GM13977 (cell line): ENCODE measurements at regions not wholly inside any gene's neighbourhood (a gene's known extent, or its start where the extent isn't known, plus 50 kb on each side); places are given as distances from the start of the nearest gene placed in this dataset.

Experiments
- DNase-seq: peaks from one replicate; pipeline ENCODE4 v3.0.0; 2012; ENCODE audit warnings: low spot score
- CTCF ChIP-seq: IDR thresholded peaks from 2 replicates; pipeline ENCODE4 v1.5.1; 2012; ENCODE audit warnings: mild to moderate bottlenecking, control low read depth; ENCODE audit not compliant: insufficient read depth; ENCODE audit errors: extremely low read depth, missing control alignments
- in situ Hi-C: fragments of 300-500 bp; cut with MboI; formaldehyde crosslinking; loops from one replicate; pipeline ENCODE4 v1.12.0; 2022; ENCODE audit warnings: low sequenced_read_pairs, low pct_unique_long_range_greater_than_20kb, mixed read lengths, inconsistent platforms; ENCODE audit not compliant: unreplicated experiment

GRCh38 chr11:70500076-70500847, 101.9 kb downstream of the CTTN start:
- in situ Hi-C loops, result no loop called here
- TF ChIP-seq CTCF, result no peak
- no peak for DNase-seq

DNA sequence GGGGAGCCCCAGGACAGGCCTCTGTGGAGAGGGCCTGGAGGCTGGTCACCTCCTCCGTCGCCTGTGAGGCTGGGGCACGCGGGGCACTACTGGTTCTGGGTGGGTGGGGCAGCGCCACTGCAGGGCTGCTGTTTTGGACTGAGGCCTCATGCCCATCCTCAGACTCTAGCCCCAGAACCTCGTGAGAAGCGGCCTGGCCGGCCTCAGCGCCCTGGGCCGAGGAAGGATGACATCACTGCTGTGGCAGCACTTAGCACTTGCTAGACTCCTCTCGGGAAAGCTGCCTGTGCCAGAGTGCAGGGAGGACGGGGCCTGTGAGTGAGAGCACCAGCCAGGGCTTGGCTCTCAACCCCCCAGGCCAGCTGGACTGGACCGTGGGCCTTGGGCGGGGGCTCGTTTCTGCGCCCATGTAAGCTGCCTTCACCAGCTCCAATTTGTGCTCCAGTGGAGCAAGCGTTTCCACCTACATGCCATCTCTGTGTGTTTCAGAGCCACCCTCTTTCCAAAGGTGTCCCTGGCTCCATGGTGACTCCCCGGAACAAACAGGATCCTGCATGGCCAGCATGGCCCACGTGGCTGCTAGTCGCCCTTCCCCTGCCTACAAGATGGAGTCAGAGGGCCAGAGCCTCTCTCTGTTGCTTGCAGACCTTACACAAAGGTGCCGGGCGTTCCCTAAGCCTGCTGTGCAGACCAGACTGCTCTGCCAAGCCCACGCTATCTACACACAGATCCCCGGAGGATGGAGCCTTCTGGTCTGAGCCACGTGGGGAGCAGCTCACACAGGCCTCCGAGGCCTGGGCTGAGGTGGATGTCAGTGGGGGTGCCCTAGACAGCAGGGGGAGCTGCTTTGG, 102.9 kb downstream of the CTTN start:
- no peak for TF ChIP-seq CTCF
- in situ Hi-C loops, result no loop called here
- no peak for DNase-seq

- in situ Hi-C loops, result no loop called here
- DNase-seq, result no peak
- TF ChIP-seq CTCF, result no peak
Measured at GRCh38 chr11:70501933-70502540, 103.7 kb downstream of the CTTN start.

GRCh38 chr11:70502677-70503467, 104.5 kb downstream of the CTTN start:
- DNase-seq, result no peak
- in situ Hi-C loops, result no loop called here
- no peak for TF ChIP-seq CTCF

DNA sequence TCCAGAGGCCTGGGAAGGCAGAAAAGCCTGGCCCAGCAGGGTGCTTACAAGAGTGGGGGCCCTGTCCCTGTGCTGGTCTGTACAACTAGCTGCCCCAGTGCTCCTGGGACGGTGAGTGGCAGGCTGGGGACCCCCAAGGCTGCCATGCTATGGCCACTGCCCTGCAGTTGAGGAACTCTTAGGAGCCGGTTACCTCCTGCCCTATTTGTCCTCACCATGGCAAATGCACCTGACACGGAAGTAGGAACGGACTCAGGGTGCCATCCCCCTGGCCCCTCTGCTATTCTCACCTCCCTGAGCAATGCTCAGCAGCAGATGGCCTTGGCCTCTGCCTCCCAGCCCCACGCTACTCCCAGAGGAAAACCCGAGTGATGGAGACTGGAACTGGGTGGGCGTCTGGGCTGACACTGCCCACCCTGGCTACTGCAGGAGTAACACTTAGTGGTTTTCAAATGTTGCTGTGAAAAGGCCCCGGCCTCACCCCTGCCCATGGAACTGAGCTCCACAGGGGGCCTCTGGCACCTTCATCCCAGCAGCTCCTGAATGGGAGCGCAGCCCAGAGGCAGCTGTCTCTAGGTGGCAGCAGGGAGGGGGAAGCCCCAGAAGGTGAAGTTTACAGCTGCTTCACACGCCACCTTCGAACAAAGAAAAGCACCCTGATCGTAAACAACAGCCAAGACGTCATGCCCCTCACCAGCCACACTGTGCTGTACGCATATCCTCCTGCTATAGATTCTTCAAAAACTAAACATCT, 105.3 kb downstream of the CTTN start:
- no peak for TF ChIP-seq CTCF
- in situ Hi-C loops, result no loop called here
- no peak for DNase-seq
